ENCODE measurements at regions not wholly inside any gene's neighbourhood (a gene's known extent, or its start where the extent isn't known, plus 50 kb on each side); places are given as distances from the start of the nearest gene placed in this dataset.

DNA sequence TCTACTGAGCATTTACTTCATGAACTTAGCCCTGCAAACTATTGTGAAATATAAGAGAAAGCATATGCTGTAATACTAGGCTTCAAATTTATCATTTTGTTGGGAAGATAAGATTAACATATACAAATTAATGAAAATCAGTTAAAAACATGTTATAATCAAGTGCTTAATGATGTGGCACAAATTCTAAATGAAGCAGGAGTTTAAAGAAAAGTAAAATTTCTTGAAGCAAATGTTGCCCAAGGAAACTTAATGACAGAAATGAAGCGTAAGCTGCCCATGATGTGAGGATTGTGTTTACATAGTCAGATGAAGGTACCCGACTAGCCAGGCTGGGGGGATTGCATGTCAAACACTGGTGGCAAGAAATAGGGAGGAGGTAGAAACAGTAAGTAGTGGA is 103.1 kb upstream of the GAP43 start:
- H3K4me3 ChIP-seq (ENCODE audit: low read depth, low read length): no peak overlapping the region
- TF ChIP-seq CTCF (IDR thresholded peaks at IDR 0.05; ENCODE audit: low read depth, low read length): no peak
- DNase-seq (ENCODE audit: low read depth, low spot score): no peak
- no peaks in the 10 kb centered on the region for H3K9me3 ChIP-seq (ENCODE audit: control insufficient read depth, insufficient read depth, low read length)
- ChIA-PET CTCF (no interaction called here), POLR2A (no interaction called here)
- no peaks in the 10 kb centered on the region for H3K27me3 ChIP-seq (ENCODE audit: control insufficient read depth, insufficient read depth, low read length)
- H3K27ac ChIP-seq (ENCODE audit: low read depth, low read length): no peak overlapping the region

- Histone ChIP-seq H3K27me3 (ENCODE audit: control insufficient read depth, insufficient read depth, low read length) (no peaks in the 10 kb centered on the region), H3K4me3 (ENCODE audit: low read depth, low read length) (no peak overlapping the region), H3K9me3 (ENCODE audit: control insufficient read depth, insufficient read depth, low read length) (no peaks in the 10 kb centered on the region), H3K27ac (ENCODE audit: low read depth, low read length) (no peak overlapping the region)
- ChIA-PET POLR2A (no interaction called here), CTCF (no interaction called here)
- DNase-seq (ENCODE audit: low read depth, low spot score): no peak
- no peak for TF ChIP-seq CTCF (IDR thresholded peaks at IDR 0.05; ENCODE audit: low read depth, low read length)
Observed at GRCh38 chr3:115520651-115521245, 102.6 kb upstream of the GAP43 start.

GRCh38 chr3:115523458-115523857 is 99.9 kb upstream of the GAP43 start:
- Histone ChIP-seq H3K27ac (ENCODE audit: low read depth, low read length) (no peak overlapping the region), H3K9me3 (ENCODE audit: control insufficient read depth, insufficient read depth, low read length) (no peaks in the 10 kb centered on the region), H3K4me3 (ENCODE audit: low read depth, low read length) (no peak overlapping the region), H3K27me3 (ENCODE audit: control insufficient read depth, insufficient read depth, low read length) (no peaks in the 10 kb centered on the region)
- POLR2A ChIA-PET: no interaction called here
- CTCF ChIA-PET: interaction anchor here (0.6 kb wide), 1 partner anchor 170 kb away, joined by 7 read pairs; no protein-coding TSS in a partner anchor
- no peak for DNase-seq (ENCODE audit: low read depth, low spot score)
- TF ChIP-seq CTCF (IDR thresholded peaks at IDR 0.05; ENCODE audit: low read depth, low read length): no peak

DNA sequence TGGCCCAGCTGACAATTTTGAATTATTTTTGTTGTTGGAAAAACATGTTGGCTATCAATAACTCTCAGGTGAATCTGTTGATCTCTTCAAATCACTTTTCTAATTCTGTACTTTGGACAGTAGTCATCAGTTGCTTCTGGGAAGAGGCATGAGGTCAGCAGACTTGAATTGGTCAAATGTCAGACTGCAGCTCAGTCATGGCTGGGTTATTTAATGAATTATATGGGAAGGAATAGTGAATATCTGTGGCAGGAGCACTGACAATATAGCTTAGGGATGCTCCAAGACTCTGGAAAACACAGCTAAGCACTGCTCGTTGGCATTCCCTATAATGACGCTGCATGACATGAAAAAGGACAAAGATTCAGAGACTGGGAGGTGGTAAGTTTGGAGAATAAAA is 98.8 kb upstream of the GAP43 start:
- Histone ChIP-seq H3K27me3 (ENCODE audit: control insufficient read depth, insufficient read depth, low read length) (no peaks in the 10 kb centered on the region), H3K4me3 (ENCODE audit: low read depth, low read length) (no peak overlapping the region), H3K27ac (ENCODE audit: low read depth, low read length) (no peak overlapping the region), H3K9me3 (ENCODE audit: control insufficient read depth, insufficient read depth, low read length) (no peaks in the 10 kb centered on the region)
- no peak for TF ChIP-seq CTCF (IDR thresholded peaks at IDR 0.05; ENCODE audit: low read depth, low read length)
- no peak for DNase-seq (ENCODE audit: low read depth, low spot score)
- CTCF ChIA-PET: no interaction called here
- POLR2A ChIA-PET: no interaction called here

- CTCF ChIA-PET: no interaction called here
- Histone ChIP-seq H3K9me3 (ENCODE audit: control insufficient read depth, insufficient read depth, low read length) (no peaks in the 10 kb centered on the region), H3K27ac (ENCODE audit: low read depth, low read length) (no peak overlapping the region), H3K27me3 (ENCODE audit: control insufficient read depth, insufficient read depth, low read length) (no peaks in the 10 kb centered on the region), H3K4me3 (ENCODE audit: low read depth, low read length) (no peak overlapping the region)
- DNase-seq (ENCODE audit: low read depth, low spot score): no peak
- TF ChIP-seq CTCF (IDR thresholded peaks at IDR 0.05; ENCODE audit: low read depth, low read length): no peak
- POLR2A ChIA-PET: no interaction called here
Observed at GRCh38 chr3:115525731-115526130, 97.6 kb upstream of the GAP43 start.

Measured in AG04450 (cell line).